Stimulated activated CD4-positive, alpha-beta T cell treated with anti-CD3 and anti-CD28 coated beads, Interleukin-2, amount 100 ng/mL, for 24 hours (primary cell): ENCODE measurements at regions not wholly inside any gene's neighbourhood (a gene's known extent, or its start where the extent isn't known, plus 50 kb on each side); places are given as distances from the start of the nearest gene placed in this dataset.
"Not testable (repeated sequence)": the region's sequence is repeated elsewhere in the genome, so short reads cannot be mapped to it uniquely, and the experiment has no call there.

Experiments
- DNase-seq, 2 donors: peaks; one replicate each; pipeline ENCODE4 v3.0.0-alpha.2; 2020

DNA sequence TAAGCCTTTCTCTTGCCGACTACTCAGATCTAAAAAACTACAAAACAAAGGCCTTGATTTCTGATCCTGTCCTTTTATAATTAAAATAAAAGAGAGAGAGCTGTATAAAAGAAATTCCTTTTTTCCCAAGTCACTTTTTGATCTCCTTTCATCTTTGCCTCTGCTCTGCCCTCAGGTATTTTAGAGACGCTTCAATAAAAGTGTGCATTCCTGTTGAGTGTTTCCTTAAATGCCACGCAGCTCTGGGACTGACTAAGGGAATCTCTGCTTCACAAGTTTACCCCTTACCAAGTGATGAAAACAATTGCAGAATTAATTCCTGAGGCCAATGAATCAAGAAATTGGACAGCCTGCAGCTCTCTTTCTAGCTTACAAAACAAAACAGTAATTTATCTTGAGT, 1109.8 kb downstream of the TMTC2 start:
- DNase-seq = no peak

DNA sequence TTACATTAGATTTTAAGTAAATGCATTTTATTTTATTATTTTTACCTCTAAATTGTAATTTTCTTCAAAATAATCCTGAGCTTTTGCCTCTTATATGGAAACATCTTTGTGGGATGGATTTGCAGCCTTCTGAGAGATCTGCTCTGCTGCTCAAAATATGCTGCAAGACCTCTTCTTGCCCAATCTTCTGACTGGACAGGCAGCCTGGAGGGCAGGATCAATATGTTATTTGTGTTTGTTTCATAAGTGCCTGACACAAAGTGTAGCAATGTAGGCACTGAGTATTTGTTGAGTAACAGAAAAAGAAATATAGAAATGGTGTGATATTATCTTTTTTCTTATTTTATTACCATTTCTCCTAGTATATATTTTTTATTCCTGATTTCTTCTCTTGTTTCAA, 1106.9 kb downstream of the TMTC2 start:
- no peak for DNase-seq

DNA sequence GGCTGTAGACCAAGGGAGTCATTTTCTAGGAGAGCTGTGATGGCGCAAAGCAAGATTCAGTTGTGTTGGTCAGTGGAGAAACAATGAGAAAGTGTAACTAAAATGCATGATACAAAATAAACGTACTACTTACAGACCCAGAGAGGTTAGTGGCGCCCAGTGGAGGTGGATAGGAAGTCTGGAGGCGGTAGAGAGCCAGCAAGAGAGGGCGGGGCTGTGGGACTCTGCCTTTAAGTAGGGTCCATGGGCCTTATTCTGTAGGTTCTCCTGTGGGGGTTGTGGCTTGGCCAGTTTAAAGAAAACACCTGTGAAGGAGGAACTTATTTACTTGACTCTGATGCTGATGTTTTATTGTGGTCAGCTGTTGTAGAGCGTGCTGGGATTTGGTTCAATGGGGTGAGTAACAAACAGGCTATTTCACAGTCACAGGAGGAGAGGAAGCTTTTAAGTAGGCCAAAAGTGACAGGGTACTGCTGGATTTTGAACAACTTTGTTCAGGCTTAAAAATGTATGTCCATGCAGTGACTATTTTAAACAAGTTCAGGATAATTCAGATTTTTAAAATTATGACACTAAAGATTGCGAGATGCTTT, 1097.7 kb downstream of the TMTC2 start:
- no peak for DNase-seq

DNA sequence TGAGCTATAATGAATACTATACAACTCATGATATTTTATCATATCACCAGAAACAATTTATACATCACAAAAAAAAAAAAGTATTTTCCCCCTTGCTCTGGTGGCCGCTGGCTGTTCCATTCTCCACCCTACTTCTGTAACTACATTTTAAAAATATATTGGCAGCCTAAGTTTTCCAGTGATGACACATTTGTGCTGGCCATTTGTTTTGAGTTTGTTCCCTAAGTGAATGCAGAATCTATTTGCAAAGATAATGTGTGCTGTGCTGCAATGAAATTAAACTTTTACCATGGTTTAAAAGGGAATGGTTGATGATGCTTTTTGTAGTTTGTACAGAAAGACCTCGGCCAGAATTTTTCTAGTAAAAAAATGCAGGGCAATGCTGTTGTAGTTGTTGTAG, 1092.8 kb downstream of the TMTC2 start:
- no peak for DNase-seq

DNA sequence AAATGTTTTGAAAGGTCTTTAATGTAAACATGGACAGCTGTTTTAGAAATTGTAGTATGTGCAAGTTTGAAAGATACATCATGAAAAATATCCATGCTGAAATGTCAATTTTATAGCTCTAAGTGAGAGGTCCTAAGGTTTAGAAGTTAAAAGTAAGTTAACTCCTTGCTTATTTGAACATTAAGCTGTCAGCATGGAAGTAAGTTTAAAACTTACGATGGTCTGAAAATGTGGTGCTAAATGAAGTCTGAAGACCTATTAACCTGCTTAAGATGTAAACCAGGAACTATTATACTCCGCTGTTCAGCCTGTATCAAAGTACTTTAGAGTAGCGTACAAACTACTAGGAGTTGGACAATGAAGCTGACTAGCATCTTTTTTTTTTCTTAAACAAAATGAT, 1082.4 kb downstream of the TMTC2 start:
- DNase-seq = no peak

DNA sequence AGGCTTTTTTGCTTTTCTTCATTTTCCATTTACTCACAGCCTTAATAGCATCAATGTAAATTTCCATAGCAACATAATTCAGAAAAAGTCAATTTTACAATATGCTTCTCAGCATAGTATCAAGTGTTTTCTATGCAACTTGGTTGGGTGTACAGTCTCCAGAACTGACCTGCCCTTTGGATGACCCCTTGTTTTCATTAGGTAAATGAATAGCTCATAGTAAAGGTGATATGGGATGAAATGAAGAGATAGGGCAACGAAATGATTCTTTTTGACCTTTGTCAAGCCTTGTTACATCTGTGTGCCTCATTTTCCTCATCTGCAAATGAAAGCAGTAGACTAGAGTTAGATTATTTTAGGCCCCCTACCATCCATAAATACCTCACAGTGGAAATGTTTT, 1081.0 kb downstream of the TMTC2 start:
- no peak for DNase-seq

DNA sequence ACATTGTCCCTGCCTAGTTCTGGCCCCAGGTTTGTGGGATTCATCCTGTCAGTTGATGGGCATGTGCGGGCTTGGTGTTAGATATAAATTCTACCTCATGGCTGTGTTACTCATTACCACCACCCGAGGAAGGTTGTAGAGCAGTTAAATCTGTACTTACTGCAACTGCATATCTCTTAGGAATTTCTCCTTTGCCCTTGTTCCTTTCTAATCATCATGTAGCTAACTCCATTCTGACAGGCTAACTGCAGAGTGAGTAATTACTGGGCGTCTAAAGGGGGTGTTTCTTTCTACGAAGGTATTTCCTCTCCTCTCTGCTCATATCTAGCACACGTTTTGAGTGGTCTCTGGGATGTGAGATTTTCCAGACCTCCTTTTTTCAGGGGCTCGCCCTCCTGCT, 1076.7 kb downstream of the TMTC2 start:
- DNase-seq = no peak

DNA sequence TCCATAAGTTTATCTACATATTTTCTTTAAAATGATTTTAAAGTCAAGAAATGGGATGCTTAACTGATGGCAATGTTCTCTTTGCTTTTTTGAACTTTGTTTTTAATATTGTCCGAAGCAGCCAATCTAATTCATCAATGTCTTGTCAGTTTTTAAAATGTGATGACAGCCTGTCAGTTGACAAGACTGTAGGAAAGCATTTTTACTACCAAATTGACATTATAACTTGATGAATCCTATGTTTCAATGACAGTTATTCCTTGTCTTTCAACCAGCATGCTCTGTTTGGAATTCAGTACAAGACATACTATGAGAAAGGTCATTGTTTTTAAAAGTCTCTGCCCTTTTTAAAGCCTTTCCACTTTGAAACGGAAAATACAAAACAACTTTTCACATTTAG, 1073.2 kb downstream of the TMTC2 start:
- no peak for DNase-seq

DNA sequence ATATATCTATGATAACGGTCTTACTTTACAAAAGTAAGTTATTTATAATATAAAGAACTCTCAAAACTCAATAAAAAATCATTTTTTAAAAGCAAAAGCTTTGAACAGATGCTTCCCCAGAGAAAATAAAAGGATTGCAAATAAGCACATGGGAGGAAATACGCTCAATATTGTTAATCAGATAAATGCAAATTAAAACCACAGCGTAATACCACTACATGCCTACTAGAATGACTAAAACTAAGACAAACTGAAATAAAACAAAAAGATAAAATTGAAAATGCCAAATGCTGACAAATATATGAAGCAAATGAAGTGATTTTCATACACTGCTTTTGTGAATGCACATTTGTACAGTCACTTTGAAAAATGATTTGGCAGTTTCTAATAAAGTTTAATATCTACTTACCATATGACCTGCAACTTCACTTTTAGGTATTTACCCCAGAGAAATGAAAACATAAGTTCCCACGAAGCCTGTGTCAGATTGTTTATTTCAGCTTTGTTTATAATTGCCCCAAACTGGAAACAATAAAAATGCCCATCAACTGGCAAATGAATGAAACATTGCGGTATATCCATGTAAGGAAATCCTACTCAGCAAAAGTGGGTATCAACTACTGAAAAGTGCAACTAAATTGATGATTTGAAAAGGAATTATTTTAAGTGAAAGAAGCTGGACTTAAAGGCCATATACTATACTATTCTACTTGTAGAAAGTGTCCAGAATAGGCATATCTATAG, 1072.4 kb downstream of the TMTC2 start:
- no peak for DNase-seq

DNA sequence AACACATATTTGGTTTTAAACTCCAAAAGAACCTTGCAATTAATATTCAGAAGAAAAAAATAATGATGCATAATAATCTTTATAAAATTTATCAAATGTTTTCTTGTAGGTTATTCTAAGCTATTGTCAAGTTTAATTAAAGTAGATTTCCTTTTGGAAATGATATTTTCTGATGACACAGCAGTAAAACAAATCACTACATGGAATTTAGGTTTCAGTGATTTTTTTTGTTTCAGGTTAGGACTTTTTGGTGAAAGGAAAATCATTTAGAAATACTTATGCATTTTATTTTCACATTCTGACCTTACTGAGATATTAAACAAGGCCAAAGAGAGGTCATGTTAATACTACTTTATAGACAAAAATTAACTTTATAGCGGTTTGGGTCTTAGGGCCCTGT, 1067.2 kb downstream of the TMTC2 start:
- DNase-seq = no peak

DNA sequence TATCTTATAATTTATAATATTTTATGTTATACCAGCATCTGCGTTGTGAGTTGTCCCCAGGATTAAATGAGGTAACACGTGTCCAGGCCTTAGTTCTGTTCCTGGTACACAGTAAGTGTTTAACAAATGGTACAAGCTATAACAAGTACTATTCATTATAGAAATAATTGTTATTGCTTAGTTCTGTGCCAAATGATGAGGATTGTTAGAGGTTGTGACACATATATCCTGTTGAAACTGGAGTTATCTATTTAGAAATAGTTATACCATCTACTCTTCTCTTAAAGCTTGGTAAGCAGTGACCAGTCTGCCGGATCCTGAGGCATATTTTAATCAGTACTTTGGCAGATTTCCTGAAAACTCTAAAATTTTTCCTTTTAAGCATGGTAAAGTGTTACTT, 1066.5 kb downstream of the TMTC2 start:
- no peak for DNase-seq

DNA sequence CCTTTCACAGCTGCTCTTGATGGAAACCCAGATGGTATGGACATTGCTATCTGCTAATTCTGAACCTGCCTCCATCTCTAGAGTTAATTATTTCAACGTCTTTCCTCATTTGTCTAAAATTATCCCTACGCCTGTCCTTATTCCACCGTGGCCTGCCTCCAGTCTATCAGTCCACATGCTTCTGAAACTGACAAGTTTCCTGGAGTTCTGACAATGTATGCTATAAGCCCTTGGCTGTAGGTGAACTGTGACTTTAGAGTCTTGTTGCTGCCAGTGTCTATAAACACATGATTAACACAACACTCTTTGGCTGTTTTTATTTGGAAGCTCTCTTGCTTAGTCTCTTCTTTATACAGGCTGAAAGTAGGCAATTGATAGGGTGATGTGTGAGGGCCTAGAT, 1052.9 kb downstream of the TMTC2 start:
- DNase-seq = no peak

DNA sequence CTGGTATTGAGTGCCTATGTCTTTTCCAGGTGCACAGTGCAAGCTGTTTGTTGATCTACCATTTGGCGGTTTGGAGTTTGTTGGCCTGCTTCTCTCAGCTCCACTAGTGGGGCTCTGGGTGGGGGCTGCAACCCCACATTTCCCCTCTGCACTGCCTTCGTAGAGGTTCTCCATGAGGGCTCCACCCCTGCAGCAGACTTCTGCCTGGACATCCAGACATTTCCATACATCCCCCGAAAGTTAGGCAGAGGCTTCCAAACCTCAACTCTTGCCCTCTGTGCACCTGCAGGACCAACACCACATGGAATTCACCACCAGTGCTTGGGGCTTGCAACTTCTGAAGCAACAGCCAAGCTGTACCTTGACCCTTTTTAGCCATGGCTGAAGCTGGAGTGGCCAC, 1024.1 kb downstream of the TMTC2 start:
- DNase-seq = no peak

DNA sequence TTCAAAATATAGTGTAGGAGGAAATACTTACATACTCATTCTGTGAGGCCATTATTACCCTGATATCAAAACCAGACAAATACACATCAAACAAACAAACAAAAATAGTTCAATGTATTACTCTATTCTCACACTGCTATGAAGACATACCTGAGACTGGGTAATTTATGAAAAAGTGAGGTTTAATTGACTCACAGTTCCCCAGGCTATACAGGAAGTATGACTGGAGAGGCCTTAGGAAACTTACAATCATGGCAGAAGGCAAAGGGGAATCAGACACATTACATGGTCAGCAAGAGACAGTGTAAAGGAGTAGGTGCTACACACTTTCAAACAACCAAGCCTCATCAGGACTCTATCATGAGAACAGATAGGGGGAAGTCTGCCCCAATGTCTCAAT, 1023.2 kb downstream of the TMTC2 start:
- DNase-seq = no peak

DNA sequence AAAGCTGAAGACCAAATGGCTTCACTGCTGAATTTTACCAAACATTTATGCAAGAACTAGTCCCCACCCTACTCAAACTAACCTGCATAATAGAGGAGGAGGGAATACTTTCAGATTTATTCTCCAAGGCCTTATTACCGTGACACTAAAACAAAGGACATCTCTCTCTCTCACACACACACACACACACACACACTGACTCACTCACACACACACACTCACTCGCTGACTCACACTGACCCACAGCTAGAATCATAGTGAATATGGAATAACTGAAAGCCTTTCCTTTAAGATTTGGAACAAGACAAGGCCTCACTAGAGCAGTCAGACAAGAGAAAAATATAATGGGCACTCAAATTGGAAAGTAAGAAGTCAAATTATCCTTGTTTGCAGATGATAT, 1014.1 kb downstream of the TMTC2 start:
- no peak for DNase-seq

DNA sequence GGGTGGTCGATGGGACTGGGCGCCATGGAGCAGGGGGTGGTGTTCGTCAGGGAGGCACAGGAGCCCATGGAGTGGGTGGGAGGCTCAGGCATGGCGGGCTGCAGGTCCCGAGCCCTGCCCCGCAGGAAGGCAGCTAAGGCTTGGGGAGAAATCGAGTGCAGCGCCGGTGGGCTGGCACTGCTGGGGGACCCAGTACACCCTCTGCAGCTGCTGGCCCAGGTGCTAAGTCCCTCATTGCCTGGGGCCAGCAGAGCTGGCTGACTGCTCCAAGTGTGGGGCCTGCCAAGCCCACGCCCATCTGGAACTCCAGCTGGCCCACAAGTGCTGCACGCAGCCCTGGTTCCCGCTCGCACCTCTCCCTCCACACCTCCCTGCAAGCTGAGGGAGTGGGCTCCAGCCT, 1009.6 kb downstream of the TMTC2 start:
- not testable (repeated sequence) for DNase-seq

DNA sequence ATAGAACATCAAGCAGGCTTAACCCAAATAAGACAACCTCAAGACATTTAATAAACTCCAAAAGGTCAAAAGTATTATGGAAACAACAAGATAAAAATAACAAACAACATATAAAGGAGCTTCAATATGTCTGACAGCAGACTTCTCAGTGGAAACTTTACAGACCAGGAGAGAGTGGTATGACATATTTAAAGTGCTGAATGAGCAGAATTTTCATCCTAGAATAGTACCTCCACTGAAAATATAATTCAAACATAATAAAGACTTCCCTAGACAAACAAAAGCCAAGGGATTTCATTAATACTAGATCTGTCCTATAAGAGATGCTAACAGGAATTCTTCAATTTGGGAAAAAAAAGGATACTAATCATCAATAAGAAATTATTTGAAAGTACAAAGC, 1005.0 kb downstream of the TMTC2 start:
- DNase-seq = no peak

DNA sequence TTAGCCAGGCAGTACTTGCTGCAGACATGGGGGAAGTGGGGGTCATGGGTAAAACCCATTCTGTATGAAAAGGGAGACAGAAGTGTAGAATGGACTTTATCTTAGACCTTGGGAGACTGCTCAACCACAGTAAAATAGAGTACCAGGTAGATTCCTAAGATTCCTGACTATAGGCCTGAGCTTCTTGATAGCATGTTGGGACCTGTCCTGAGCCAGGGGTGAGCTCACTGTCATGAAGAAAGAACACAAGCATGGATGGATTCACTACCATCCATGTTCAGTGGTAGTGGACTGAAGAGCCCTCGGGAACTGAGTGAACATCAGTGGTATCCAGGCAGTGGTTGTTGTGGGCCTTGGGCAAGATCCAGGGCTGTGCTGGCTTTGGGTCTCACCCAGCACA, 1003.8 kb downstream of the TMTC2 start:
- no peak for DNase-seq

DNA sequence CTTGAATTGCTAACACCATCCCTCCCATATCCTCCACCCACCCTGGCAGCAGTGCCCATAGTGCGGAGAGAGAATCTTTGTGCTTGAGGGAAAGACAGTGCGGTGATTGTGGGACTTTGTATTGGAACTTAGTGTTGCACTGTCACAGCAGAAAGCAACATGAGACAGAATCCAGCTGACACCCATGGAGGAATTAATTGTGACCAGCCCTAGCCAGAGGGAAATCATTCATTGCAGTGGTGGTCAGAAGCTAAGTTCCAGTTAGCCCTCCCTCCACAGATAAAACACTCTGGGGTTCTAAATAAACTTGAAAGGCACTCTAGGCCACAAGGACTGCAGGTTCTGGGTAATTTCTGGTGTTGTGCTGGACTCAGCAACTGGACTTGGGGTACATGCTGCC, 1002.6 kb downstream of the TMTC2 start:
- DNase-seq = no peak

DNA sequence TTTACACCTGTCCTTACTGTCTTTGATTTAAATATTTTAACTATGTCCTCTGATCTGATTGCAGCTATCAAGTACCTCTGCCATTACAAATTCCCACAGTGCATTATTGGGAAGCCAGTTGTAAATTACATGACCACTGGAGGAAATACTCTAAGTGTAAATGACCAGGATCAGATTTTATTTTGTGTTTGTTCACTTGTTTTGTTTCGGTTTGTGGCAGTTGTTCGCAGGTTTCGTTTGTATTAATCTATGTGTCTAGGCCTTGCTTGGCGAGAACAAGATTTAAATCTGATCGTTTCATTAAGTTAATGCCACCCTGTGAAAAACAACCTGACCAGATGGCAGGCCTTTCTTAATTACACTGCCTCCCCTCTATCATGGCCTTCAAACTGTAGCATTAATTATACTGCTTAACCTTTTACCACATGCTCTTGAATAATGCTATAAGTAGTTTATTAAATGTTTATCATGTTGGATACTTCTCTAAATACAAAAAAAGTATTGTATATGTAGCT, 990.1 kb downstream of the TMTC2 start:
- no peak for DNase-seq

DNA sequence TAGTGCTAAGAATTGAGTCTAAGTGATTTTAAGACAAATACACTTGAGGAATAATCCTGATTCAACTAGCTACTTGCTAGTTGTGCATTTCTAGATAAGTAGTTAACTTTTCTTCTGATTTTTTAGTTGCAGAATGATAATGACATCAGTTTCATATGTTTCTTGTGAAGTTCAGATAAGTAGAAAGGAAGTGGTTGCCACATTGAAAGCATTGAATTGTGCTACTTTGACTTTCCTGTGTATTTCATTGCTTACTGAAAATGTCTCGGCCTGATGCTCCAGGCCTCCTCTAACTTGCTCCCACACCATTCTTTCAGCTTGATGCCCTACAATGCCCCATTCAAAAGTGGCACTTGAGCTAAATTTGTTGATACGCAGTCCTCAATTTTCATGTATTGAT, 980.0 kb downstream of the TMTC2 start:
- DNase-seq = no peak

DNA sequence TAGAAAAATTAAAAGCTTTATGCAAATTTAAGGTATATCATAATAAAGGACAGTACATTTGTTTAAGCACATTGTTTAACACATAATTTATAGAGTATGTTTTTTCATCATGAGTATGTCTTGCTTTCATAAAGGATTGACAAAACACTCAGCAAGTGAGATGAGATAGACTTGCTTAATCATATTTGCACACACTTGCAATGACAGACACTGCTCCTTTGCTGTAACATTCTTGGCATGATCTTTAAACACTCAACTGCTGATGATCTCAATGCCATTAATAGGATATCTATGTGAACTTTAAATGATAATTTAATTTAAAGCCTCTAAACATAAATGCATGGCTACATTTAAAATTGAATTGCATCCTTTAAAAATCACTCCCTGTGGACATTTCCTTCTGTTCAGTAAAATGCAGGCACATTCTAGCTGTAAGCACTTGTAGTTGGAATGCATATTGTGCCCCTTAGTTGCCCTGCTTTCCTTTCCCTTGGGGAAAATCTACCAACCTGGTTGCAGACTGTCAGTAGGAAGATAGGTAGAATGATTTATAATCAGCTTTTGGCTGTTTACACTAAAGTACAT, 979.0 kb downstream of the TMTC2 start:
- no peak for DNase-seq

DNA sequence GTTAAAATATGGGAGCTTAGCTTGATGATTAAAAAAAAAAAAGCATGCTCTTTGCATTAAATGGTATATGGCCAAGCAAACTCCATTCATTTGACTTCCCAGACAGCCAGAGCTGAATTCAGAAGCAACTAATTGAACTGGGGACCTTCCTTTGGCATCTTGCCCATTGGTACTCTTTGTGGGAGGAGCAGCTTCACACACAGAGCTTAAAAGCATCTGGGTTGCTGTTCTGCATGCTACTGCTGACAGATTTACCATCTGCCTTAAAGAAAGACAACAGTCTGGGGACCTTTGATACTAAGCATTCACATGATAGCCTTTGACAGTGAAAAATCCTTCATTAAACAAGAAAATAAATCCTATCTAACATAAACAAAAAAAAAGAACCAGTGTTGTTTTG, 977.9 kb downstream of the TMTC2 start:
- DNase-seq = no peak

DNA sequence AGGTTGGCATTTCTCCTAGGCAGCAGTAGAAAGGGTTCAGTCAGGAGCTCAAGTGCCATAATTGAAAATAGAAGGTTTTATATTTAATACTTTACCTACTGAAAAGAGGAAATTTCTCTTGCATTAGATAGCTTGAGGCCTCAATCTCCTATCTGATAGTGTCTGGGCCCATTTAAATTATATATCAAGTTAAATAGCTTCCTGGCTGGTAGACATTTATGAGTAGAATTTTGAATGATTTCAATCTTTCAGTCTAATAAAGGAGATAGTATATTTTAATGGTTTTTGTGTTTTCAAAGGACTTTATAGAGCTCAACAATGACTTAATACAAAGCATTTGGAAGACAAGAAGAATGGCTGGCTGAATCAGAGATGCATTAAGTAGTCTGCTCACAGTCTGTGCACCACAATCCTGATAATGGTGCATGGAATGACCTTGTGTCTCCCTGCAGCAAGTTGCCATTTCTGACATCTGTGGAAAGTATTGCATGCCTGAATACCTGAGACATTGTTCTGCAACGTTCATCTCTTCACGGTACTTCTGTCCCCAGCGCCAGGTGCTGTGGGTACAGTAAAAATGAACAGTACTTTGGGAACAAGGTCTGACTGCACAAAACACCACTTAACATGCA, 974.1 kb downstream of the TMTC2 start:
- DNase-seq = no peak
